ENCODE measurements at regions not wholly inside any gene's neighbourhood (a gene's known extent, or its start where the extent isn't known, plus 50 kb on each side); places are given as distances from the start of the nearest gene placed in this dataset.

GRCh38 chr5:176174345-176175025, 63.7 kb upstream of the SIMC1 start:
- TF ChIP-seq ZFP3 (CRISPR knock-in tag; IDR thresholded peaks at IDR 0.05) = no peak
- TF ChIP-seq, protein P1, sequence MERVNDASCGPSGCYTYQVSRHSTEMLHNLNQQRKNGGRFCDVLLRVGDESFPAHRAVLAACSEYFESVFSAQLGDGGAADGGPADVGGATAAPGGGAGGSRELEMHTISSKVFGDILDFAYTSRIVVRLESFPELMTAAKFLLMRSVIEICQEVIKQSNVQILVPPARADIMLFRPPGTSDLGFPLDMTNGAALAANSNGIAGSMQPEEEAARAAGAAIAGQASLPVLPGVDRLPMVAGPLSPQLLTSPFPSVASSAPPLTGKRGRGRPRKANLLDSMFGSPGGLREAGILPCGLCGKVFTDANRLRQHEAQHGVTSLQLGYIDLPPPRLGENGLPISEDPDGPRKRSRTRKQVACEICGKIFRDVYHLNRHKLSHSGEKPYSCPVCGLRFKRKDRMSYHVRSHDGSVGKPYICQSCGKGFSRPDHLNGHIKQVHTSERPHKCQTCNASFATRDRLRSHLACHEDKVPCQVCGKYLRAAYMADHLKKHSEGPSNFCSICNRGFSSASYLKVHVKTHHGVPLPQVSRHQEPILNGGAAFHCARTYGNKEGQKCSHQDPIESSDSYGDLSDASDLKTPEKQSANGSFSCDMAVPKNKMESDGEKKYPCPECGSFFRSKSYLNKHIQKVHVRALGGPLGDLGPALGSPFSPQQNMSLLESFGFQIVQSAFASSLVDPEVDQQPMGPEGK (CRISPR knock-in tag; IDR thresholded peaks at IDR 0.05; ENCODE audit: borderline replicate concordance) = no peak

Measured in SK-N-SH treated with all-trans-retinoic acid at 6 μM for 48 hours (cell line).